WTC11 (cell line): ENCODE measurements at regions not wholly inside any gene's neighbourhood (a gene's known extent, or its start where the extent isn't known, plus 50 kb on each side); places are given as distances from the start of the nearest gene placed in this dataset.

Experiments
- ATAC-seq: fragments of 200-7000 bp; cut with Tn5 transposase; 2 replicates; pipeline ENCODE4 v1.10.0; 2021; ENCODE audit warnings: mild to moderate bottlenecking, moderate library complexity
- CTCF ChIA-PET: fragments of 300-600 bp; sonication (Branson Sonifier 250); formaldehyde crosslinking; loops from one replicate; lab custom pipeline; 2021; ENCODE audit warnings: antibody characterized with exemption; lab: Charles Lee
- POLR2A ChIA-PET: fragments of 350-600 bp; sonication (Branson Sonifier 250); formaldehyde crosslinking; loops from one replicate; lab custom pipeline; 2021; ENCODE audit warnings: antibody characterized with exemption; lab: Charles Lee
- DNase-seq: peaks from one replicate; pipeline ENCODE4 v3.0.0; 2021; ENCODE audit warnings: low spot score
- H3K27ac Mint-ChIP-seq: 2 replicates; pipeline ENCODE4 v1.8.0; 2021; ENCODE audit warnings: mixed read lengths
- H3K27me3 Mint-ChIP-seq: 2 replicates; pipeline ENCODE4 v1.8.0; 2021; ENCODE audit warnings: low read depth, mild to moderate bottlenecking, moderate library complexity, mixed read lengths
- H3K36me3 Mint-ChIP-seq: 2 replicates; pipeline ENCODE4 v1.8.0; 2021; ENCODE audit warnings: mixed read lengths
- H3K4me1 Mint-ChIP-seq: 2 replicates; pipeline ENCODE4 v1.8.0; 2022; ENCODE audit warnings: mixed read lengths
- H3K4me3 Mint-ChIP-seq: 2 replicates; pipeline ENCODE4 v1.8.0; 2021; ENCODE audit warnings: mild to moderate bottlenecking, moderate library complexity, mixed read lengths
- H3K9me3 Mint-ChIP-seq: 2 replicates; pipeline ENCODE4 v1.8.0; 2021; ENCODE audit warnings: mixed read lengths
- CREM ChIP-seq: sonication (generic); formaldehyde crosslinking; IDR thresholded peaks from 2 replicates; pipeline ENCODE4 v1.8.1; 2022; ENCODE audit warnings: mild to moderate bottlenecking, missing genetic modification reagents, moderate library complexity
- ETV6 ChIP-seq: sonication (generic); formaldehyde crosslinking; IDR thresholded peaks from 2 replicates; pipeline ENCODE4 v1.8.1; 2022; ENCODE audit warnings: mild to moderate bottlenecking, missing genetic modification reagents
- FOXK1 ChIP-seq: sonication (generic); formaldehyde crosslinking; IDR thresholded peaks from 2 replicates; pipeline ENCODE4 v1.8.0; 2022; ENCODE audit warnings: mild to moderate bottlenecking, moderate library complexity, missing genetic modification reagents
- FOXP1 ChIP-seq: sonication (generic); formaldehyde crosslinking; IDR thresholded peaks from 2 replicates; pipeline ENCODE4 v1.8.0; 2022; ENCODE audit warnings: missing genetic modification reagents, mild to moderate bottlenecking, moderate library complexity, borderline replicate concordance
- GABPB1 ChIP-seq: sonication (generic); formaldehyde crosslinking; IDR thresholded peaks from 2 replicates; pipeline ENCODE4 v1.8.1; 2023; ENCODE audit warnings: mild to moderate bottlenecking, missing genetic modification reagents
- GTF2I ChIP-seq: fragments of 250-450 bp; sonication (Bioruptor Pico); conservative IDR thresholded peaks from 2 replicates; pipeline ENCODE4 v1.4.0; 2021; ENCODE audit warnings: mild to moderate bottlenecking
- HMGA2 ChIP-seq: fragments of 250-450 bp; sonication (Bioruptor Pico); IDR thresholded peaks from 2 replicates; pipeline ENCODE4 v1.4.0; 2021; ENCODE audit warnings: mild to moderate bottlenecking, moderate library complexity
- JUN ChIP-seq: sonication (generic); formaldehyde crosslinking; IDR thresholded peaks from 2 replicates; pipeline ENCODE4 v1.8.0; 2023; ENCODE audit warnings: mild to moderate bottlenecking, missing genetic modification reagents
- NFE2L1 ChIP-seq: sonication (generic); formaldehyde crosslinking; IDR thresholded peaks from 2 replicates; pipeline ENCODE4 v1.8.1; 2023; ENCODE audit warnings: missing genetic modification reagents
- SMAD4 ChIP-seq: sonication (generic); formaldehyde crosslinking; IDR thresholded peaks from 2 replicates; pipeline ENCODE4 v1.8.0; 2022; ENCODE audit warnings: mild to moderate bottlenecking, missing genetic modification reagents
- SOX15 ChIP-seq: fragments of 250-450 bp; sonication (Bioruptor Pico); IDR thresholded peaks from 2 replicates; pipeline ENCODE4 v1.9.0; 2021; ENCODE audit warnings: mild to moderate bottlenecking
- ZNF232 ChIP-seq: sonication (generic); formaldehyde crosslinking; IDR thresholded peaks from 2 replicates; pipeline ENCODE4 v1.8.0; 2022; ENCODE audit warnings: mild to moderate bottlenecking, missing genetic modification reagents
- ZNF671 ChIP-seq: fragments of 250-450 bp; sonication (Bioruptor Pico); IDR thresholded peaks from 2 replicates; pipeline ENCODE4 v1.8.0; 2021; ENCODE audit warnings: mild to moderate bottlenecking
- TF ChIP-seq, protein P1 (sequence below): fragments of 250-450 bp; sonication (Bioruptor Pico); IDR thresholded peaks from 2 replicates; pipeline ENCODE4 v1.9.0; 2021; ENCODE audit warnings: moderate library complexity, mild to moderate bottlenecking, inconsistent platforms, borderline replicate concordance
- TF ChIP-seq, protein P2 (sequence below): sonication (generic); formaldehyde crosslinking; IDR thresholded peaks from 2 replicates; pipeline ENCODE4 v1.8.1; 2022; ENCODE audit warnings: mild to moderate bottlenecking, missing genetic modification reagents, moderate library complexity, borderline replicate concordance
- TF ChIP-seq, protein P3 (sequence below): sonication (generic); formaldehyde crosslinking; IDR thresholded peaks from 2 replicates; pipeline ENCODE4 v1.8.0; 2023; ENCODE audit warnings: mild to moderate bottlenecking, missing genetic modification reagents
- TF ChIP-seq, protein P4 (sequence below): sonication (generic); formaldehyde crosslinking; IDR thresholded peaks from 2 replicates; pipeline ENCODE4 v1.8.0; 2022; ENCODE audit warnings: missing genetic modification reagents
- TF ChIP-seq, protein P5 (sequence below): fragments of 200-600 bp; IDR thresholded peaks from 2 replicates; pipeline ENCODE4 v1.8.0; 2022; ENCODE audit warnings: antibody characterized with exemption
- TF ChIP-seq, protein P6 (sequence below): sonication (generic); formaldehyde crosslinking; IDR thresholded peaks from 2 replicates; pipeline ENCODE4 v1.8.1; 2022; ENCODE audit warnings: low read depth, missing genetic modification reagents, borderline replicate concordance
- TF ChIP-seq, protein P7 (sequence below): sonication (generic); formaldehyde crosslinking; IDR thresholded peaks from 2 replicates; pipeline ENCODE4 v1.8.1; 2023; ENCODE audit warnings: mild to moderate bottlenecking, missing genetic modification reagents

DNA sequence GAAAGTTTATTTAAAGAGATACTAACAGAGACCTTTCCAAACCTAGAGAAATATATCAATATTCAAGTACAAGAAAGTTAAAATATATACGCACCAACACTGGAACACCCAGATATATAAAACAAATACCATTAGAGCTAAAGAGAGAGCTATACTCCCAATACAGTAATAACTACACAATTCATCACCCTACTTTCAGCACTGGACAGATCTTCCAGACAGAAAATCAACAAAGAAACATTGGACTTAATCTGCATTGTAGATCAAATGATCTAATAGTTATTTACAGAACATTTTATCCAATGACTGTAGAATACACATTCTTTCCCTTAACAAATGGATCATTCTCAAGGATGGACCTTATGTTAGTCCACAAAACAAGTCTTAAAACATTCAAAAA lies 311.9 kb downstream of the METTL15 start:
- Mint-ChIP-seq H3K36me3 (no peaks in the 10 kb centered on the region), H3K27me3 (no peaks in the 10 kb centered on the region), H3K9me3 (peaks cover 13% of the 10 kb centered on the region), H3K27ac (no peak overlapping the region), H3K4me1 (no peaks in the 10 kb centered on the region), H3K4me3 (no peak overlapping the region)
- DNase-seq (no peak), ATAC-seq (no peak)
- TF ChIP-seq FOXP1 (CRISPR knock-in tag) (no peak), CREM (no peak), HMGA2 (no peak), FOXK1 (CRISPR knock-in tag) (no peak), ZNF671 (CRISPR knock-in tag) (no peak), ETV6 (CRISPR knock-in tag) (no peak)
- TF ChIP-seq, protein P1, sequence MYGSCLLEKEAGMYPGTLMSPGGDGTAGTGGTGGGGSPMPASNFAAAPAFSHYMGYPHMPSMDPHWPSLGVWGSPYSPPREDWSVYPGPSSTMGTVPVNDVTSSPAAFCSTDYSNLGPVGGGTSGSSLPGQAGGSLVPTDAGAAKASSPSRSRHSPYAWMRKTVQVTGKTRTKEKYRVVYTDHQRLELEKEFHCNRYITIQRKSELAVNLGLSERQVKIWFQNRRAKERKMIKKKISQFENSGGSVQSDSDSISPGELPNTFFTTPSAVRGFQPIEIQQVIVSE (CRISPR knock-in tag): no peak
- TF ChIP-seq, protein P2, sequence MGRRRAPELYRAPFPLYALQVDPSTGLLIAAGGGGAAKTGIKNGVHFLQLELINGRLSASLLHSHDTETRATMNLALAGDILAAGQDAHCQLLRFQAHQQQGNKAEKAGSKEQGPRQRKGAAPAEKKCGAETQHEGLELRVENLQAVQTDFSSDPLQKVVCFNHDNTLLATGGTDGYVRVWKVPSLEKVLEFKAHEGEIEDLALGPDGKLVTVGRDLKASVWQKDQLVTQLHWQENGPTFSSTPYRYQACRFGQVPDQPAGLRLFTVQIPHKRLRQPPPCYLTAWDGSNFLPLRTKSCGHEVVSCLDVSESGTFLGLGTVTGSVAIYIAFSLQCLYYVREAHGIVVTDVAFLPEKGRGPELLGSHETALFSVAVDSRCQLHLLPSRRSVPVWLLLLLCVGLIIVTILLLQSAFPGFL: no peak
- TF ChIP-seq, protein P3, sequence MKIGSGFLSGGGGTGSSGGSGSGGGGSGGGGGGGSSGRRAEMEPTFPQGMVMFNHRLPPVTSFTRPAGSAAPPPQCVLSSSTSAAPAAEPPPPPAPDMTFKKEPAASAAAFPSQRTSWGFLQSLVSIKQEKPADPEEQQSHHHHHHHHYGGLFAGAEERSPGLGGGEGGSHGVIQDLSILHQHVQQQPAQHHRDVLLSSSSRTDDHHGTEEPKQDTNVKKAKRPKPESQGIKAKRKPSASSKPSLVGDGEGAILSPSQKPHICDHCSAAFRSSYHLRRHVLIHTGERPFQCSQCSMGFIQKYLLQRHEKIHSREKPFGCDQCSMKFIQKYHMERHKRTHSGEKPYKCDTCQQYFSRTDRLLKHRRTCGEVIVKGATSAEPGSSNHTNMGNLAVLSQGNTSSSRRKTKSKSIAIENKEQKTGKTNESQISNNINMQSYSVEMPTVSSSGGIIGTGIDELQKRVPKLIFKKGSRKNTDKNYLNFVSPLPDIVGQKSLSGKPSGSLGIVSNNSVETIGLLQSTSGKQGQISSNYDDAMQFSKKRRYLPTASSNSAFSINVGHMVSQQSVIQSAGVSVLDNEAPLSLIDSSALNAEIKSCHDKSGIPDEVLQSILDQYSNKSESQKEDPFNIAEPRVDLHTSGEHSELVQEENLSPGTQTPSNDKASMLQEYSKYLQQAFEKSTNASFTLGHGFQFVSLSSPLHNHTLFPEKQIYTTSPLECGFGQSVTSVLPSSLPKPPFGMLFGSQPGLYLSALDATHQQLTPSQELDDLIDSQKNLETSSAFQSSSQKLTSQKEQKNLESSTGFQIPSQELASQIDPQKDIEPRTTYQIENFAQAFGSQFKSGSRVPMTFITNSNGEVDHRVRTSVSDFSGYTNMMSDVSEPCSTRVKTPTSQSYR (CRISPR knock-in tag): no peak
- POLR2A ChIA-PET: no interaction called here
- CTCF ChIA-PET: no interaction called here

DNA sequence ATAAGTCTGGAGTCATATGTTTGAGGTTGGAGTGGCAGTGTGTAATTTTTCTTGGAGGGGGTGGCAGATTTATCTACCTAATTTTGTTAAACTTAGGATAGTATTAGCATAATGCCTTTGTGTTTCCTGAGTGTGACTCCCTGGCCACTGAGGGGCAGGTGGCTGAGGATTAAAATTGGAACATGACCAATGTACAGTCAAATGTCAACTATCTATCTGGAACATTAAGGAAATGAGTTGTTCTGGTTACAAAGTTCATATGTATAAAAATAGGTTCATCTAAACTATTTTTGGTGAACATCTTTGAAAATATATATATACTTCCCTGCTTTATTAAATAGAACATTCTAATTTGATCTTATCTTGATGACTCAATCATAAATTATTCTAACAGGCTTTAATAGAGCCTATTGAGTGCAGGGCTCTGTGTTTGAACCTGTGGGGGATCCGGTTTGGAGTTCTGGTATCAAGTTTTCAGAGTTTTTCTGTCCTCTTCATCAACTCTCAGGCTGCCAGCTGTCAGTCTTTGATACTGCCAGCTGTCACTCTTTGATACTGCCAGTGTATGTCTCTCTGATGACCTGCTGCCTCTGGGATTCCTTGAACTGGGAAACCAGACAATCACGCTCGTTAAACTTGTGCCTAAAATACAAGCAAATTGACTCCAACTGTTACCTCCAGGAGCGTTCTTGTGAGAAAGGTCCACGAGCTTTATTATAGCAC lies 309.6 kb downstream of the METTL15 start:
- DNase-seq (no peak), ATAC-seq (no peak)
- Mint-ChIP-seq H3K27ac (no peak overlapping the region), H3K36me3 (no peaks in the 10 kb centered on the region), H3K27me3 (no peaks in the 10 kb centered on the region), H3K4me1 (no peaks in the 10 kb centered on the region), H3K9me3 (peaks cover 13% of the 10 kb centered on the region), H3K4me3 (no peak overlapping the region)
- TF ChIP-seq GABPB1 (CRISPR knock-in tag): no peak
- TF ChIP-seq, protein P4, sequence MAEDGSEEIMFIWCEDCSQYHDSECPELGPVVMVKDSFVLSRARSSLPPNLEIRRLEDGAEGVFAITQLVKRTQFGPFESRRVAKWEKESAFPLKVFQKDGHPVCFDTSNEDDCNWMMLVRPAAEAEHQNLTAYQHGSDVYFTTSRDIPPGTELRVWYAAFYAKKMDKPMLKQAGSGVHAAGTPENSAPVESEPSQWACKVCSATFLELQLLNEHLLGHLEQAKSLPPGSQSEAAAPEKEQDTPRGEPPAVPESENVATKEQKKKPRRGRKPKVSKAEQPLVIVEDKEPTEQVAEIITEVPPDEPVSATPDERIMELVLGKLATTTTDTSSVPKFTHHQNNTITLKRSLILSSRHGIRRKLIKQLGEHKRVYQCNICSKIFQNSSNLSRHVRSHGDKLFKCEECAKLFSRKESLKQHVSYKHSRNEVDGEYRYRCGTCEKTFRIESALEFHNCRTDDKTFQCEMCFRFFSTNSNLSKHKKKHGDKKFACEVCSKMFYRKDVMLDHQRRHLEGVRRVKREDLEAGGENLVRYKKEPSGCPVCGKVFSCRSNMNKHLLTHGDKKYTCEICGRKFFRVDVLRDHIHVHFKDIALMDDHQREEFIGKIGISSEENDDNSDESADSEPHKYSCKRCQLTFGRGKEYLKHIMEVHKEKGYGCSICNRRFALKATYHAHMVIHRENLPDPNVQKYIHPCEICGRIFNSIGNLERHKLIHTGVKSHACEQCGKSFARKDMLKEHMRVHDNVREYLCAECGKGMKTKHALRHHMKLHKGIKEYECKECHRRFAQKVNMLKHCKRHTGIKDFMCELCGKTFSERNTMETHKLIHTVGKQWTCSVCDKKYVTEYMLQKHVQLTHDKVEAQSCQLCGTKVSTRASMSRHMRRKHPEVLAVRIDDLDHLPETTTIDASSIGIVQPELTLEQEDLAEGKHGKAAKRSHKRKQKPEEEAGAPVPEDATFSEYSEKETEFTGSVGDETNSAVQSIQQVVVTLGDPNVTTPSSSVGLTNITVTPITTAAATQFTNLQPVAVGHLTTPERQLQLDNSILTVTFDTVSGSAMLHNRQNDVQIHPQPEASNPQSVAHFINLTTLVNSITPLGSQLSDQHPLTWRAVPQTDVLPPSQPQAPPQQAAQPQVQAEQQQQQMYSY: no peak
- TF ChIP-seq GTF2I: no peak
- TF ChIP-seq, protein P5, sequence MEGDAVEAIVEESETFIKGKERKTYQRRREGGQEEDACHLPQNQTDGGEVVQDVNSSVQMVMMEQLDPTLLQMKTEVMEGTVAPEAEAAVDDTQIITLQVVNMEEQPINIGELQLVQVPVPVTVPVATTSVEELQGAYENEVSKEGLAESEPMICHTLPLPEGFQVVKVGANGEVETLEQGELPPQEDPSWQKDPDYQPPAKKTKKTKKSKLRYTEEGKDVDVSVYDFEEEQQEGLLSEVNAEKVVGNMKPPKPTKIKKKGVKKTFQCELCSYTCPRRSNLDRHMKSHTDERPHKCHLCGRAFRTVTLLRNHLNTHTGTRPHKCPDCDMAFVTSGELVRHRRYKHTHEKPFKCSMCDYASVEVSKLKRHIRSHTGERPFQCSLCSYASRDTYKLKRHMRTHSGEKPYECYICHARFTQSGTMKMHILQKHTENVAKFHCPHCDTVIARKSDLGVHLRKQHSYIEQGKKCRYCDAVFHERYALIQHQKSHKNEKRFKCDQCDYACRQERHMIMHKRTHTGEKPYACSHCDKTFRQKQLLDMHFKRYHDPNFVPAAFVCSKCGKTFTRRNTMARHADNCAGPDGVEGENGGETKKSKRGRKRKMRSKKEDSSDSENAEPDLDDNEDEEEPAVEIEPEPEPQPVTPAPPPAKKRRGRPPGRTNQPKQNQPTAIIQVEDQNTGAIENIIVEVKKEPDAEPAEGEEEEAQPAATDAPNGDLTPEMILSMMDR: no peak
- TF ChIP-seq, protein P6, sequence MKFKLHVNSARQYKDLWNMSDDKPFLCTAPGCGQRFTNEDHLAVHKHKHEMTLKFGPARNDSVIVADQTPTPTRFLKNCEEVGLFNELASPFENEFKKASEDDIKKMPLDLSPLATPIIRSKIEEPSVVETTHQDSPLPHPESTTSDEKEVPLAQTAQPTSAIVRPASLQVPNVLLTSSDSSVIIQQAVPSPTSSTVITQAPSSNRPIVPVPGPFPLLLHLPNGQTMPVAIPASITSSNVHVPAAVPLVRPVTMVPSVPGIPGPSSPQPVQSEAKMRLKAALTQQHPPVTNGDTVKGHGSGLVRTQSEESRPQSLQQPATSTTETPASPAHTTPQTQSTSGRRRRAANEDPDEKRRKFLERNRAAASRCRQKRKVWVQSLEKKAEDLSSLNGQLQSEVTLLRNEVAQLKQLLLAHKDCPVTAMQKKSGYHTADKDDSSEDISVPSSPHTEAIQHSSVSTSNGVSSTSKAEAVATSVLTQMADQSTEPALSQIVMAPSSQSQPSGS: no peak
- no peak for TF ChIP-seq ZNF232
- TF ChIP-seq CREM: no peak
- TF ChIP-seq SMAD4 (CRISPR knock-in tag): no peak
- TF ChIP-seq, protein P7, sequence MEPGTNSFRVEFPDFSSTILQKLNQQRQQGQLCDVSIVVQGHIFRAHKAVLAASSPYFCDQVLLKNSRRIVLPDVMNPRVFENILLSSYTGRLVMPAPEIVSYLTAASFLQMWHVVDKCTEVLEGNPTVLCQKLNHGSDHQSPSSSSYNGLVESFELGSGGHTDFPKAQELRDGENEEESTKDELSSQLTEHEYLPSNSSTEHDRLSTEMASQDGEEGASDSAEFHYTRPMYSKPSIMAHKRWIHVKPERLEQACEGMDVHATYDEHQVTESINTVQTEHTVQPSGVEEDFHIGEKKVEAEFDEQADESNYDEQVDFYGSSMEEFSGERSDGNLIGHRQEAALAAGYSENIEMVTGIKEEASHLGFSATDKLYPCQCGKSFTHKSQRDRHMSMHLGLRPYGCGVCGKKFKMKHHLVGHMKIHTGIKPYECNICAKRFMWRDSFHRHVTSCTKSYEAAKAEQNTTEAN: no peak
- TF ChIP-seq, protein P1 (CRISPR knock-in tag): no peak
- no peak for TF ChIP-seq SOX15 (CRISPR knock-in tag)
- TF ChIP-seq FOXP1 (CRISPR knock-in tag): no peak
- TF ChIP-seq JUN: no peak
- no peak for TF ChIP-seq NFE2L1
- ChIA-PET CTCF (no interaction called here), POLR2A (no interaction called here)
